K562 (cell line): ENCODE measurements at regions not wholly inside any gene's neighbourhood (a gene's known extent, or its start where the extent isn't known, plus 50 kb on each side); places are given as distances from the start of the nearest gene placed in this dataset.

Experiments
- CBX1 ChIP-seq: sonication (generic); IDR thresholded peaks from 2 replicates; pipeline ENCODE4 v1.6.1; 2016; ENCODE audit warnings: antibody characterized with exemption, low read depth, mild to moderate bottlenecking
- FOSL1 ChIP-seq: fragments of 200-800 bp; sonication (Bioruptor generic); conservative IDR thresholded peaks from 2 replicates; pipeline ENCODE4 v1.6.1; 2016; ENCODE audit warnings: missing genetic modification characterization, missing compliant biosample characterization
- PKNOX1 ChIP-seq: fragments of 450-650 bp; IDR thresholded peaks from 2 replicates; pipeline ENCODE4 v1.6.1; 2016
- ZC3H4 ChIP-seq: sonication (generic); formaldehyde crosslinking; IDR thresholded peaks from 2 replicates; pipeline ENCODE4 v1.9.0; 2021; ENCODE audit warnings: missing genetic modification reagents, borderline replicate concordance
- ZSCAN32 ChIP-seq: fragments of 450-650 bp; formaldehyde crosslinking; IDR thresholded peaks from 2 replicates; pipeline ENCODE4 v1.4.0; 2020; ENCODE audit warnings: mild to moderate bottlenecking, moderate library complexity
- TF ChIP-seq, protein P1 (sequence below): fragments of 450-650 bp; formaldehyde crosslinking; conservative IDR thresholded peaks from 2 replicates; pipeline ENCODE4 v1.4.0; 2022; ENCODE audit warnings: mild to moderate bottlenecking, missing genetic modification characterization
- TF ChIP-seq, protein P2 (sequence below), 2 experiments: IDR thresholded peaks in 1 of 2; conservative IDR thresholded peaks in 1 of 2; 2 replicates each; pipeline ENCODE4 v1.6.1; 2016; ENCODE audit warnings: low read depth in 2 of 2, mild to moderate bottlenecking in 1 of 2, missing compliant biosample characterization in 1 of 2, missing genetic modification characterization in 1 of 2, moderate library complexity in 1 of 2

DNA sequence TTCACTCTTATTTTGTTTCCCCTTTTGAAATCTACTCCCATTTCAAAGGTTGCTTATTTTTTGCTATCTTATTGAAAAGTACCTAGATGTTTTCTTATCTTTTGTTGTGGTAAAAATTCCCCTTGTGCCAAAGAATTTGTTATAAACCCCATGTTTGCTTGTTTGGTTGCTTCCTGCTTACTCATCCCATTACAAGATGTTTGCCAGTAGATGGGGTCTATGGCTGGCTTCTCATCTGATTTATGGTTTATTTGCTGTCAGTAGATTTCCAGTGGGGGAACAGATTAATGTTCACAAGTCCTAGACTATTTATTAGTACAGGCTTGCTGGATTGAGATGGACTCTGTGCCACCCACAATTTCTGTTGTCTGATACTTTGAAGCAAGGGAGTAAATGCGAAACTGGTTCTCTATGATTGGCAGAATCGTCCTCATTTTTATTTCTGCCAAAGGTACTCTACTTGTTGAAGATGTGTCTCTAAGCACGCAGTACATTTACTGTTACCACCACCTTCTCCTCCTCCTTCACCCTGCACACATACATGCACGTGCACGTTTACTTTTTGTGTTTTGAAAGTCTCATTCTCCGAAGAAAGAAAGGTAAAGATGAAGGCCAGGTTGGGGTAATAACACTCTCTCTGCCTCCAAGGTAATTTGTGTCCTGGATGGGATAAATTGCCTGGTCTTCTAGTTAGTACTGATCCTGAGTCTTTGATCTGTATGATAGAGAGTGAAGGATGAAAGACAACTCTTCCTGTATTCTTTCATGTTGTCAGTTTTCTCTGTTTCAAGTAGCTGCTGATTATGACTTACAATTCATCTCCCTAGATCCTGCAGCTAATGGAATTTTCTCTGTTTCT lies 117.2 kb upstream of the ATP2B1 start (continued):
- TF ChIP-seq FOSL1 (tag) (peak; percentile 66), PKNOX1 (peak; percentile 91), ZSCAN32 (CRISPR knock-in tag) (no peak), CBX1 (no peak), ZC3H4 (CRISPR knock-in tag) (no peak)
- TF ChIP-seq, protein P1, sequence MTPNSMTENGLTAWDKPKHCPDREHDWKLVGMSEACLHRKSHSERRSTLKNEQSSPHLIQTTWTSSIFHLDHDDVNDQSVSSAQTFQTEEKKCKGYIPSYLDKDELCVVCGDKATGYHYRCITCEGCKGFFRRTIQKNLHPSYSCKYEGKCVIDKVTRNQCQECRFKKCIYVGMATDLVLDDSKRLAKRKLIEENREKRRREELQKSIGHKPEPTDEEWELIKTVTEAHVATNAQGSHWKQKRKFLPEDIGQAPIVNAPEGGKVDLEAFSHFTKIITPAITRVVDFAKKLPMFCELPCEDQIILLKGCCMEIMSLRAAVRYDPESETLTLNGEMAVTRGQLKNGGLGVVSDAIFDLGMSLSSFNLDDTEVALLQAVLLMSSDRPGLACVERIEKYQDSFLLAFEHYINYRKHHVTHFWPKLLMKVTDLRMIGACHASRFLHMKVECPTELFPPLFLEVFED: no peak
- TF ChIP-seq, protein P2, sequence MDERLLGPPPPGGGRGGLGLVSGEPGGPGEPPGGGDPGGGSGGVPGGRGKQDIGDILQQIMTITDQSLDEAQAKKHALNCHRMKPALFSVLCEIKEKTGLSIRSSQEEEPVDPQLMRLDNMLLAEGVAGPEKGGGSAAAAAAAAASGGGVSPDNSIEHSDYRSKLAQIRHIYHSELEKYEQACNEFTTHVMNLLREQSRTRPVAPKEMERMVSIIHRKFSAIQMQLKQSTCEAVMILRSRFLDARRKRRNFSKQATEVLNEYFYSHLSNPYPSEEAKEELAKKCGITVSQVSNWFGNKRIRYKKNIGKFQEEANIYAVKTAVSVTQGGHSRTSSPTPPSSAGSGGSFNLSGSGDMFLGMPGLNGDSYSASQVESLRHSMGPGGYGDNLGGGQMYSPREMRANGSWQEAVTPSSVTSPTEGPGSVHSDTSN (CRISPR knock-in tag; IDR thresholded peaks at IDR 0.05; ENCODE audit: low read depth): 0 out of 2 replicates have a peak, but pooled peaks have one; percentile 15
- TF ChIP-seq, protein P2 (tag; conservative IDR thresholded peaks at IDR 0.05; ENCODE audit: low read depth): peak; percentile 85
